Suprapubic skin (tissue), 4 donors: ENCODE measurements at regions not wholly inside any gene's neighbourhood (a gene's known extent, or its start where the extent isn't known, plus 50 kb on each side); places are given as distances from the start of the nearest gene placed in this dataset.

Experiments used
- CTCF ChIP-seq, 2 donors: fragments of 200-600 bp in 1 of 2; fragments of 450-650 bp in 1 of 2; sonication (generic) in 1 of 2; IDR thresholded peaks; one replicate each; pipeline ENCODE4 v1.5.1; 2016 to 2019; ENCODE audit warnings: antibody characterized with exemption in 2 of 2, mild to moderate bottlenecking in 1 of 2, moderate library complexity in 1 of 2
- EP300 ChIP-seq: sonication (generic); formaldehyde crosslinking; IDR thresholded peaks from one replicate; pipeline ENCODE4 v1.6.1; 2017; ENCODE audit warnings: antibody characterized with exemption
- POLR2A ChIP-seq, 2 donors: fragments of 450-650 bp; IDR thresholded peaks; one replicate each; pipeline ENCODE4 v1.6.1; 2017; ENCODE audit warnings: antibody characterized with exemption in 2 of 2, mild to moderate bottlenecking in 2 of 2, moderate library complexity in 2 of 2
- POLR2AphosphoS5 ChIP-seq, 3 donors: sonication (generic); formaldehyde crosslinking; IDR thresholded peaks; one replicate each; pipeline ENCODE4 v1.6.1; 2017; ENCODE audit warnings: antibody characterized with exemption in 3 of 3

GRCh38 chr5:120808606-120809005, 344.5 kb downstream of the PRR16 start:
- TF ChIP-seq CTCF (IDR thresholded peaks at IDR 0.05) (no peak), POLR2A (IDR thresholded peaks at IDR 0.05) (no peak), EP300 (no peak), POLR2AphosphoS5 (IDR thresholded peaks at IDR 0.05) (no peak)
